C4-2B (cell line): ENCODE measurements at regions not wholly inside any gene's neighbourhood (a gene's known extent, or its start where the extent isn't known, plus 50 kb on each side); places are given as distances from the start of the nearest gene placed in this dataset.
"Not testable (repeated sequence)": the region's sequence is repeated elsewhere in the genome, so short reads cannot be mapped to it uniquely, and the experiment has no call there.

Experiments
- ZFX ChIP-seq: fragments of 450-650 bp; IDR thresholded peaks from 2 replicates; pipeline ENCODE4 v1.6.1; 2017
- TF ChIP-seq, protein P1 (sequence below): fragments of 450-650 bp; conservative IDR thresholded peaks from 2 replicates; pipeline ENCODE4 v1.5.1; 2017; ENCODE audit warnings: mild to moderate bottlenecking

GRCh38 chr2:90291168-90291883, 1599.9 kb downstream of the RPIA start:
- TF ChIP-seq, protein P1, sequence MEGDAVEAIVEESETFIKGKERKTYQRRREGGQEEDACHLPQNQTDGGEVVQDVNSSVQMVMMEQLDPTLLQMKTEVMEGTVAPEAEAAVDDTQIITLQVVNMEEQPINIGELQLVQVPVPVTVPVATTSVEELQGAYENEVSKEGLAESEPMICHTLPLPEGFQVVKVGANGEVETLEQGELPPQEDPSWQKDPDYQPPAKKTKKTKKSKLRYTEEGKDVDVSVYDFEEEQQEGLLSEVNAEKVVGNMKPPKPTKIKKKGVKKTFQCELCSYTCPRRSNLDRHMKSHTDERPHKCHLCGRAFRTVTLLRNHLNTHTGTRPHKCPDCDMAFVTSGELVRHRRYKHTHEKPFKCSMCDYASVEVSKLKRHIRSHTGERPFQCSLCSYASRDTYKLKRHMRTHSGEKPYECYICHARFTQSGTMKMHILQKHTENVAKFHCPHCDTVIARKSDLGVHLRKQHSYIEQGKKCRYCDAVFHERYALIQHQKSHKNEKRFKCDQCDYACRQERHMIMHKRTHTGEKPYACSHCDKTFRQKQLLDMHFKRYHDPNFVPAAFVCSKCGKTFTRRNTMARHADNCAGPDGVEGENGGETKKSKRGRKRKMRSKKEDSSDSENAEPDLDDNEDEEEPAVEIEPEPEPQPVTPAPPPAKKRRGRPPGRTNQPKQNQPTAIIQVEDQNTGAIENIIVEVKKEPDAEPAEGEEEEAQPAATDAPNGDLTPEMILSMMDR, result not testable (repeated sequence)
- not testable (repeated sequence) for TF ChIP-seq ZFX
